Stimulated activated memory B cell treated with anti-CD40 and anti-IgM and Interleukin-4, amounts not matched to agents 10 μg/mL and 1 μg/mL and 100 μg/mL, for 72 hours (primary cell): ENCODE measurements at regions not wholly inside any gene's neighbourhood (a gene's known extent, or its start where the extent isn't known, plus 50 kb on each side); places are given as distances from the start of the nearest gene placed in this dataset.

ENCODE experiments used
- ATAC-seq: fragments of 150-1000 bp; cut with Tn5 transposase; 2 replicates; pipeline ENCODE4 v1.10.0; 2021
- H3K27ac Mint-ChIP-seq: one replicate; pipeline ENCODE4 v1.8.0; 2022; ENCODE audit warnings: mild to moderate bottlenecking, mixed read lengths
- H3K27me3 Mint-ChIP-seq: one replicate; pipeline ENCODE4 v1.8.0; 2022; ENCODE audit warnings: mixed read lengths
- H3K36me3 Mint-ChIP-seq: one replicate; pipeline ENCODE4 v1.8.0; 2022; ENCODE audit warnings: mixed read lengths
- H3K4me1 Mint-ChIP-seq: one replicate; pipeline ENCODE4 v1.8.0; 2022; ENCODE audit warnings: mixed read lengths
- H3K4me3 Mint-ChIP-seq: one replicate; pipeline ENCODE4 v1.8.0; 2022; ENCODE audit warnings: mild to moderate bottlenecking, moderate library complexity, mixed read lengths
- H3K9me3 Mint-ChIP-seq: one replicate; pipeline ENCODE4 v1.8.0; 2022; ENCODE audit warnings: mixed read lengths

DNA sequence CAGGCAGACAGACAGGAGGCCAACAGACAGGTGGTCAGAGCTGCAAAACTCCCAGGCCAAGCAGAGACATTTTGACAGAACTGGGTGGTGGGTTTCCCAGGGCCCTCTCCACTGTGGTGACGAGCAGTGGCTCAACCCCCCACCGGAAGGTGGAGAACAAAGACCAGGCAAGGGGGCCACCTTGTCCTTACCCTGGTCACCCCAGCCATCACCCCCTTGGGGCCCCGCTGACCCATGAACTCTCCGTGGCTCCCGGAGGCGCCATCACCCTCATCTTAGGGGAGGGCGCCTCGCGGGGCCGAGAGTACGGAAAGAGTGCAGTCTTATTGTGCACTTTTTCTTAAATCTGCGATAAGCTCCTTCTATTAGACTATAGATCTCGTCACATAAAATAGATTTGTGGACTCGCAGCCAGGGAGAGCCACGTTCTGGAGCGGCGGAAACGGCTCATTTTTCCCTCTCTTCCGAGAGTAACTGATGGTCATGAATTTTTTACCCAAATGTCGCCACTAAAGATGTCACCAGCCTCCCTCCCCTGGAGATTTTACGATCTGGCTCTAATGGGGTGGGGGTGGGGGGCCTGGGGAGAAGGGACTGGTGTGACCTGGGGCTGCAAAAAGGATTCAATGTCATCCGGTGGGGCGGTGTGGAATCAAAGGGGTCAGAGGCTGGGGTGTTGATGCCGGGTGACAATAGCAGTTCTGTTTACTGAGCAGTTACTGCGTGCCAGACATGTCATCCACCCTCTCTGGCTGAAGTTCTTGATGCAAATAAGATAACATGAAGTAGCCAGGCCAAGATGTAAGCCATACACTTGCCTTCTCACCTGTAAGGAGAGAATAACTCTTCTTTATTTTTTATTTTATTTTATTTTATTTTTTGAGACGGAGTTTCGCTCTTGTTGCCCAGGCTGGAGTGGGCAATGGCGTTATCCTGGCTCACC, 71.1 kb upstream of the MYL10 start:
- H3K36me3 Mint-ChIP-seq: no peaks in the 10 kb centered on the region
- H3K27ac Mint-ChIP-seq: no peak overlapping the region
- H3K4me3 Mint-ChIP-seq: no peak overlapping the region
- H3K27me3 Mint-ChIP-seq: peaks cover 35% of the 10 kb centered on the region
- no peaks in the 10 kb centered on the region for H3K9me3 Mint-ChIP-seq
- H3K4me1 Mint-ChIP-seq: no peaks in the 10 kb centered on the region
- ATAC-seq: no peak

GRCh38 chr7:101701153-101701794, 72.2 kb upstream of the MYL10 start:
- Mint-ChIP-seq H3K36me3 (no peaks in the 10 kb centered on the region), H3K9me3 (no peaks in the 10 kb centered on the region), H3K27ac (no peak overlapping the region), H3K4me1 (no peaks in the 10 kb centered on the region), H3K4me3 (no peak overlapping the region), H3K27me3 (peaks cover 31% of the 10 kb centered on the region)
- ATAC-seq: no peak

DNA sequence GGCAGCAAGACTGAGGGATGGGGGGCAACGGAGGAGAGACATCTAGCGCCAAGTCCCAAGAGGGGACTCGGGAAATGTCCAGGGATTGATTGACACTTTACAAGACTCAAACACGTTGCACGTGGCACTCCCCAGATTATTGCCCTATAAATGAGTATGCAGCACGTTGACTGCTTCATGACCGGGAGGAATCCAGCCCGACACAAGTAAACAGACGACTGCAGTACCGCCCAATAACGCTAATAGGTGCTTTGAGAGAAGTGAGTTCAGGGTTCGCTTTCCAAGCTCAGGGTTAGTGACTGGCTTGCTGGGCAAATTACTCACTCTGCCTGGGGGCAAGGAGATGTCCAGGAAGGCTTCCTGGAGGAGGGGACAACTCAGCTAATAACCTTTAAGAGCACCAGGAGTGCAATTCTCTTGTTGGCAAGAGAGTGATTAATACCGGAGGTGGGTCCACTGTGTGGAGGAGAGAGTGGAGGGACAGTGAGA, 73.3 kb upstream of the MYL10 start:
- no peaks in the 10 kb centered on the region for H3K9me3 Mint-ChIP-seq
- no peak for ATAC-seq
- peaks cover 27% of the 10 kb centered on the region for H3K27me3 Mint-ChIP-seq
- H3K4me1 Mint-ChIP-seq: no peaks in the 10 kb centered on the region
- no peak overlapping the region for H3K4me3 Mint-ChIP-seq
- no peaks in the 10 kb centered on the region for H3K36me3 Mint-ChIP-seq
- H3K27ac Mint-ChIP-seq: no peak overlapping the region

DNA sequence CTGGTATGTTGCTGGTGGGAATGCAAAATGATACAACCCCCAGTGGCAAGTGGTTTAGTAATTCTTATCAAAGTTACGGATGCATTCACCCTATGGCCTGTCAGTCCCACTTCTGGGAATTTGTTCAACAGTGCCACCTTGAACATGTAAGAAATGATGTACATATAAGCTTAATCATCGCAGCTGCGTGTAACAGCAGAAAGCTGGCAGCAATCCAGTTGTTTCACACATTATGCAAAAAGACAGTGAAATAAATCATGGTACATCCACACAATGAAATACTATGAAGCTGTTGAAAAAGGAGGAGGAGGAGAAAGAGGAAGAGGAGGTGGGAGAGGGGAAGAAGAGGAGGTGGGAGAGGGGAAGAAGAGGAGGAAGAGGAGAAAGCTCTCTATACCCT, 76.2 kb upstream of the MYL10 start:
- Mint-ChIP-seq H3K36me3 (no peaks in the 10 kb centered on the region), H3K27me3 (peaks cover 18% of the 10 kb centered on the region), H3K9me3 (no peaks in the 10 kb centered on the region), H3K4me1 (no peaks in the 10 kb centered on the region), H3K27ac (no peak overlapping the region), H3K4me3 (no peak overlapping the region)
- ATAC-seq: no peak

DNA sequence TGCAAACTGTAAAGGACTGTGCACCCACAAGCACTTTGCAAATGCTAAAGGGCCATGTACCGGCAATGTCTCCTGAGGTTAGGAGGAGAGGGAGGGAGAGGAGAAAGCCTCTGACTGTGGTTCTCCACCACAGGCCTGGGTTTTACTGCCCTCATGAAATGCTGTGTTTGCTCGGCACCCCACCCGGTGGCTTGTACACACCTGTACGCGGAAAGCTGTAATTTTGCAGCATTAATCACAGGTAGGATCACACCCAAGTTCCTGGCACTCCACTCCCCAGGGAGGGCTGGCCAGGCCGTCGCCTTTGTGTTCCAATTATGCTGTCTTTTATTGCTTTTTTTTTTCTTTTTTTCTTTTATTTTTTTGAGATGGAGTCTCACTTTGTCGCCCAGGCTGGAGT, 78.5 kb upstream of the MYL10 start:
- ATAC-seq: no peak
- no peaks in the 10 kb centered on the region for H3K36me3 Mint-ChIP-seq

GRCh38 chr7:101708223-101708622, 79.1 kb upstream of the MYL10 start:
- H3K4me3 Mint-ChIP-seq: no peak overlapping the region
- H3K27ac Mint-ChIP-seq: no peak overlapping the region
- no peaks in the 10 kb centered on the region for H3K36me3 Mint-ChIP-seq
- H3K9me3 Mint-ChIP-seq: no peaks in the 10 kb centered on the region
- H3K4me1 Mint-ChIP-seq: no peaks in the 10 kb centered on the region
- H3K27me3 Mint-ChIP-seq: peaks cover 18% of the 10 kb centered on the region
- ATAC-seq: no peak

More for the DNA sequence above, 78.5 kb upstream of the MYL10 start:
- Mint-ChIP-seq H3K4me1 (no peaks in the 10 kb centered on the region), H3K27ac (no peak overlapping the region), H3K4me3 (no peak overlapping the region), H3K27me3 (peaks cover 18% of the 10 kb centered on the region), H3K9me3 (no peaks in the 10 kb centered on the region)

- Mint-ChIP-seq H3K36me3 (no peaks in the 10 kb centered on the region), H3K27me3 (peaks cover 13% of the 10 kb centered on the region), H3K9me3 (no peaks in the 10 kb centered on the region), H3K27ac (no peak overlapping the region), H3K4me3 (no peak overlapping the region), H3K4me1 (no peaks in the 10 kb centered on the region)
- no peak for ATAC-seq
Observed at GRCh38 chr7:101712652-101713051, 83.6 kb upstream of the MYL10 start.

DNA sequence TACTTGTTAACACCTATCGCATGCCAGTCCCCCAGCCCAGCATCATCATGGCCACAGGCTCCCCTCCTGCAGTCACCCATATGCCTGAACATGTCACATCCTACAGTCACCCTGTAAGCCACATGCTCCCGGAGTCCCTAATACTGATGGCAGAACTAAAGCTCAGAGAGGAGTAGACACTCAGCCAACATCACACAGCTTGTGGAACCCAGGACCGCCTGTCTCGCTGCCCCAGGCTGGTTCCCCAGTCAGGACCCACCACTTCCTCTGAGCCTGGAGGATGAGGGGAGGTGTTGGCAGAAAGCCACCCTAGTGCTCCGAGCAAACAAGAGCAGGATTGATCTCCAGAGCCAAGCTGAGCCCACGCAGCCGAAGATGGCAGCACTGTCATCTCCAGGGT, 85.0 kb upstream of the MYL10 start:
- no peak overlapping the region for H3K27ac Mint-ChIP-seq
- H3K9me3 Mint-ChIP-seq: no peaks in the 10 kb centered on the region
- peaks cover 17% of the 10 kb centered on the region for H3K27me3 Mint-ChIP-seq
- no peak overlapping the region for H3K4me3 Mint-ChIP-seq
- ATAC-seq: no peak
- H3K4me1 Mint-ChIP-seq: no peaks in the 10 kb centered on the region
- H3K36me3 Mint-ChIP-seq: no peaks in the 10 kb centered on the region

DNA sequence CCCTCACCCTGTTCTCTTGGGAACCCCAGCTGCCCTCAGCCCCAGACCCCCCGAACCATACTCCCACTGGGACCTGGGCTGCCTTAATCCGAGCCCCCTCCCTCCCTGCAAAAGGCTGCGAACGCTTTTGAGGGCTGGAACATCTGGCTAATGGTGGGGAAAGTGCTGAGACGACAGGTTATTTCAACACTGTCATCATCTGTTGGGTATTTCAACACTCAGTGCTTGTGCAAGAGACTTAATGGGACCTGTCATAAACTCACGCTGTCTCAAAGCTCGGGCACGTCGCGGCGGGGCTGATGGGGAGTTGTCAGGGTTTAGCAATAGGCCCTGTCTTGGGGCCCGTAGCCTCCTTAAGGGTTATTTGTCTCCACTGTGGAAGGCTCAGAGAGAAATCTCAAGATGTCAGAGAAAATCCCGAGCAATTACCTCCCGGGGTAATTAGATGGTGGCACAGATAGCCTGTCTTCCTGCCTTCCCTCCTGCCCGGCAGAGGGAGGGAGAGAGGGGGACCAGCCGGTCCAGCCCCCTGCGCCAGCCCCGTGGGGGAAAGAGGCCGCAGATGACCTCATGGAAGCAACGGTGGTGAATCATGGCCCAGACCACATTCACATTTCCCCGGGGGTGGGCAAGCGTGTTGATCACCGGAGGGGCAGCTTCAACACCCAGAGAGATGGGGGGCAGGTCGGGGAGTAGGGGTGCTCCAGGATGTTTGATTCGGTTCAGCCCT, 88.7 kb upstream of the MYL10 start:
- H3K4me1 Mint-ChIP-seq: no peaks in the 10 kb centered on the region
- no peak overlapping the region for H3K27ac Mint-ChIP-seq

DNA sequence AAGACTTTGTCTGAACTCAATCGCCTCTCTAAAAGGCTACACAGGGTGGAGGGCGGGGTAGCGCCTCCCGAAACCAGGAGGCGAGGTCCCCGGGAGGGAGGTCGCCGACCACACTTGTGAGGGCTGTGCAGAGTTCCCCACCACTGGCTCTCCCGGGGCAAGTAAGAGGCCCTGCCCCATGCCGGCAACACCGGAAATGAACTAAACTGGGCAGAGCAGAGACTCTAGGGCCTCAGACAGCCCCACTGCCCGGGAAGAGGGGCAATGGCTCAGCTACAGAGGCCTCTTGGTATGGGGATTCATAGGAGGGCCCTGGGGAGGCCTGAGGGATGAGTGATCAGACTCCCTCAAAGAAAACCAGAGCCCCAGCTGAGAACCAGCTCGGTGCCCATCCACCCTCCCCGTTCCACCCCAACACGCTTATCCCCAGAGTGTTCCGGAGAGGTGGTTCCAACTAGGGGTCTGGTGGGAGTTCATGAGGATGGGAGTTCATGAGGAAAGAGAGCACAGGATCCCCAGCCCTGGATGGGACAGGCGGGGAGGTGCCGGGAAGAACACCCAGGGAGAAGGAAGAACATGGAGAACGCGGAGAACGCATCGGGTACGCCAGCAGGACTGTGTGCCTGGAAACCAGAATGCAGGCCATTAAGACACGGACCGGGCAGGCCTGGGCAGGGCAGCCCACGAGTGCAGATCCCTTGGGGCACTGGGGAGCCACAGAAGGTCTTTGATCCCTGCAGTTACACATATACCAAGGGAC, 89.4 kb upstream of the MYL10 start:
- Mint-ChIP-seq H3K4me1 (no peaks in the 10 kb centered on the region), H3K27me3 (peaks cover 32% of the 10 kb centered on the region), H3K36me3 (no peaks in the 10 kb centered on the region), H3K4me3 (no peak overlapping the region), H3K27ac (no peak overlapping the region), H3K9me3 (no peaks in the 10 kb centered on the region)
- ATAC-seq: peak; percentile 32

More for the DNA sequence above, 88.7 kb upstream of the MYL10 start:
- Mint-ChIP-seq H3K36me3 (no peaks in the 10 kb centered on the region), H3K4me3 (no peak overlapping the region), H3K9me3 (no peaks in the 10 kb centered on the region), H3K27me3 (peaks cover 32% of the 10 kb centered on the region)
- no peak for ATAC-seq

GRCh38 chr7:101719123-101719470, 90.0 kb upstream of the MYL10 start:
- Mint-ChIP-seq H3K27me3 (peaks cover 32% of the 10 kb centered on the region), H3K4me3 (no peak overlapping the region), H3K4me1 (no peaks in the 10 kb centered on the region), H3K27ac (no peak overlapping the region), H3K9me3 (peaks cover 3% of the 10 kb centered on the region), H3K36me3 (no peaks in the 10 kb centered on the region)
- ATAC-seq: no peak

GRCh38 chr7:101720324-101720723, 91.2 kb upstream of the MYL10 start:
- Mint-ChIP-seq H3K27ac (no peak overlapping the region), H3K9me3 (peaks cover 3% of the 10 kb centered on the region)
- ATAC-seq: no peak

GRCh38 chr7:101722247-101722646, 93.2 kb upstream of the MYL10 start:
- Mint-ChIP-seq H3K36me3 (no peaks in the 10 kb centered on the region), H3K4me1 (no peaks in the 10 kb centered on the region), H3K4me3 (no peak overlapping the region), H3K27me3 (peaks cover 32% of the 10 kb centered on the region), H3K27ac (no peak overlapping the region), H3K9me3 (peaks cover 3% of the 10 kb centered on the region)
- no peak for ATAC-seq

More at GRCh38 chr7:101720324-101720723, 91.2 kb upstream of the MYL10 start:
- no peaks in the 10 kb centered on the region for H3K4me1 Mint-ChIP-seq
- no peak overlapping the region for H3K4me3 Mint-ChIP-seq
- no peaks in the 10 kb centered on the region for H3K36me3 Mint-ChIP-seq
- H3K27me3 Mint-ChIP-seq: peaks cover 32% of the 10 kb centered on the region

- Mint-ChIP-seq H3K27me3 (peaks cover 18% of the 10 kb centered on the region), H3K36me3 (no peaks in the 10 kb centered on the region), H3K27ac (no peak overlapping the region), H3K4me3 (no peak overlapping the region), H3K9me3 (peaks cover 3% of the 10 kb centered on the region), H3K4me1 (no peaks in the 10 kb centered on the region)
- ATAC-seq: no peak
Observed at GRCh38 chr7:101723835-101724234, 93.6 kb upstream of the CUX1 start.

GRCh38 chr7:101724957-101725356, 92.5 kb upstream of the CUX1 start:
- ATAC-seq: no peak
- Mint-ChIP-seq H3K4me1 (no peaks in the 10 kb centered on the region), H3K4me3 (no peak overlapping the region), H3K9me3 (peaks cover 3% of the 10 kb centered on the region), H3K27ac (no peak overlapping the region), H3K36me3 (no peaks in the 10 kb centered on the region), H3K27me3 (peaks cover 8% of the 10 kb centered on the region)
